ENCODE measurements at regions not wholly inside any gene's neighbourhood (a gene's known extent, or its start where the extent isn't known, plus 50 kb on each side); places are given as distances from the start of the nearest gene placed in this dataset.

- Histone ChIP-seq H3K4me2 (ENCODE audit: low read length) (no peak overlapping the region), H3K27me3 (ENCODE audit: insufficient read depth, low read length) (no peaks in the 10 kb centered on the region), H3K9me2 (ENCODE audit: insufficient read depth) (no peaks in the 10 kb centered on the region), H3K9me3 (ENCODE audit: control insufficient read depth in 1 of 2, insufficient read depth in 1 of 2, low read depth in 1 of 2, low read length in 2 of 2) (no peaks in the 10 kb centered on the region), H4K20me1 (ENCODE audit: insufficient read depth) (no peaks in the 10 kb centered on the region), H3K79me2 (ENCODE audit: insufficient read depth, low read length) (no peaks in the 10 kb centered on the region), H3K4me1 (ENCODE audit: control insufficient read depth in 1 of 2, insufficient read depth in 2 of 2, low read length in 2 of 2) (no peaks in the 10 kb centered on the region), H3K36me3 (ENCODE audit: control insufficient read depth in 1 of 2, insufficient read depth in 2 of 2, low read length in 2 of 2) (no peaks in the 10 kb centered on the region), H2AFZ (ENCODE audit: low read depth, low read length, poor library complexity, severe bottlenecking) (no peak overlapping the region), H3K9ac (ENCODE audit: low read length) (no peak overlapping the region), H3K27ac (ENCODE audit: low read depth, low read length) (no peak overlapping the region), H3K4me3 (replicated peaks in 1 of 2; ENCODE audit: low read depth in 1 of 2, low read length in 2 of 2) (no peak overlapping the region)
- ChIA-PET POLR2A (no interaction called here), CTCF (no interaction called here), RAD21 (ENCODE audit: low non-redundant PET in 1 of 2, low total read pairs in 2 of 2, uncharacterized antibody in 2 of 2, unreplicated experiment in 2 of 2) (no interaction called here)
- BruUV-seq (replicated peaks): no TSS peak
- ATAC-seq (no peak), DNase-seq (ENCODE audit: low read depth, low spot score) (no peak)
- TF ChIP-seq SP1 (IDR thresholded peaks at IDR 0.05; ENCODE audit: low read depth): no peak
- no peak for TF ChIP-seq TCF7L2 (IDR thresholded peaks at IDR 0.05; ENCODE audit: borderline replicate concordance, extremely low read depth, insufficient read depth, insufficient read length)
- TF ChIP-seq ELF1 (IDR thresholded peaks at IDR 0.05; ENCODE audit: borderline replicate concordance, low read depth): no peak
- TF ChIP-seq CEBPB (IDR thresholded peaks at IDR 0.05; ENCODE audit: low read depth): no peak
- TF ChIP-seq YY1 (IDR thresholded peaks at IDR 0.05; ENCODE audit: extremely low read depth, insufficient replicate concordance, low read depth, low read length): no peak
- TF ChIP-seq ZFX (IDR thresholded peaks at IDR 0.05): no peak
- TF ChIP-seq EZH2 (IDR thresholded peaks at IDR 0.05): no peak
- TF ChIP-seq RAD21 (IDR thresholded peaks at IDR 0.05; ENCODE audit: low read depth): no peak
- TF ChIP-seq, protein P1, sequence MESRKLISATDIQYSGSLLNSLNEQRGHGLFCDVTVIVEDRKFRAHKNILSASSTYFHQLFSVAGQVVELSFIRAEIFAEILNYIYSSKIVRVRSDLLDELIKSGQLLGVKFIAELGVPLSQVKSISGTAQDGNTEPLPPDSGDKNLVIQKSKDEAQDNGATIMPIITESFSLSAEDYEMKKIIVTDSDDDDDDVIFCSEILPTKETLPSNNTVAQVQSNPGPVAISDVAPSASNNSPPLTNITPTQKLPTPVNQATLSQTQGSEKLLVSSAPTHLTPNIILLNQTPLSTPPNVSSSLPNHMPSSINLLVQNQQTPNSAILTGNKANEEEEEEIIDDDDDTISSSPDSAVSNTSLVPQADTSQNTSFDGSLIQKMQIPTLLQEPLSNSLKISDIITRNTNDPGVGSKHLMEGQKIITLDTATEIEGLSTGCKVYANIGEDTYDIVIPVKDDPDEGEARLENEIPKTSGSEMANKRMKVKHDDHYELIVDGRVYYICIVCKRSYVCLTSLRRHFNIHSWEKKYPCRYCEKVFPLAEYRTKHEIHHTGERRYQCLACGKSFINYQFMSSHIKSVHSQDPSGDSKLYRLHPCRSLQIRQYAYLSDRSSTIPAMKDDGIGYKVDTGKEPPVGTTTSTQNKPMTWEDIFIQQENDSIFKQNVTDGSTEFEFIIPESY (IDR thresholded peaks at IDR 0.05; ENCODE audit: extremely low read depth, insufficient replicate concordance, low read length): no peak
- TF ChIP-seq POLR2AphosphoS5 (IDR thresholded peaks at IDR 0.05; ENCODE audit: low read depth, low read length): no peak
- TF ChIP-seq, protein P2, sequence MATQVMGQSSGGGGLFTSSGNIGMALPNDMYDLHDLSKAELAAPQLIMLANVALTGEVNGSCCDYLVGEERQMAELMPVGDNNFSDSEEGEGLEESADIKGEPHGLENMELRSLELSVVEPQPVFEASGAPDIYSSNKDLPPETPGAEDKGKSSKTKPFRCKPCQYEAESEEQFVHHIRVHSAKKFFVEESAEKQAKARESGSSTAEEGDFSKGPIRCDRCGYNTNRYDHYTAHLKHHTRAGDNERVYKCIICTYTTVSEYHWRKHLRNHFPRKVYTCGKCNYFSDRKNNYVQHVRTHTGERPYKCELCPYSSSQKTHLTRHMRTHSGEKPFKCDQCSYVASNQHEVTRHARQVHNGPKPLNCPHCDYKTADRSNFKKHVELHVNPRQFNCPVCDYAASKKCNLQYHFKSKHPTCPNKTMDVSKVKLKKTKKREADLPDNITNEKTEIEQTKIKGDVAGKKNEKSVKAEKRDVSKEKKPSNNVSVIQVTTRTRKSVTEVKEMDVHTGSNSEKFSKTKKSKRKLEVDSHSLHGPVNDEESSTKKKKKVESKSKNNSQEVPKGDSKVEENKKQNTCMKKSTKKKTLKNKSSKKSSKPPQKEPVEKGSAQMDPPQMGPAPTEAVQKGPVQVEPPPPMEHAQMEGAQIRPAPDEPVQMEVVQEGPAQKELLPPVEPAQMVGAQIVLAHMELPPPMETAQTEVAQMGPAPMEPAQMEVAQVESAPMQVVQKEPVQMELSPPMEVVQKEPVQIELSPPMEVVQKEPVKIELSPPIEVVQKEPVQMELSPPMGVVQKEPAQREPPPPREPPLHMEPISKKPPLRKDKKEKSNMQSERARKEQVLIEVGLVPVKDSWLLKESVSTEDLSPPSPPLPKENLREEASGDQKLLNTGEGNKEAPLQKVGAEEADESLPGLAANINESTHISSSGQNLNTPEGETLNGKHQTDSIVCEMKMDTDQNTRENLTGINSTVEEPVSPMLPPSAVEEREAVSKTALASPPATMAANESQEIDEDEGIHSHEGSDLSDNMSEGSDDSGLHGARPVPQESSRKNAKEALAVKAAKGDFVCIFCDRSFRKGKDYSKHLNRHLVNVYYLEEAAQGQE (IDR thresholded peaks at IDR 0.05; ENCODE audit: low read depth): no peak
- intact Hi-C loops (cut with micrococcal nuclease): no loop called here
Observed at GRCh38 chr7:86295526-86295925, 348.2 kb upstream of the GRM3 start.
